ENCODE measurements at regions not wholly inside any gene's neighbourhood (a gene's known extent, or its start where the extent isn't known, plus 50 kb on each side); places are given as distances from the start of the nearest gene placed in this dataset.

DNA sequence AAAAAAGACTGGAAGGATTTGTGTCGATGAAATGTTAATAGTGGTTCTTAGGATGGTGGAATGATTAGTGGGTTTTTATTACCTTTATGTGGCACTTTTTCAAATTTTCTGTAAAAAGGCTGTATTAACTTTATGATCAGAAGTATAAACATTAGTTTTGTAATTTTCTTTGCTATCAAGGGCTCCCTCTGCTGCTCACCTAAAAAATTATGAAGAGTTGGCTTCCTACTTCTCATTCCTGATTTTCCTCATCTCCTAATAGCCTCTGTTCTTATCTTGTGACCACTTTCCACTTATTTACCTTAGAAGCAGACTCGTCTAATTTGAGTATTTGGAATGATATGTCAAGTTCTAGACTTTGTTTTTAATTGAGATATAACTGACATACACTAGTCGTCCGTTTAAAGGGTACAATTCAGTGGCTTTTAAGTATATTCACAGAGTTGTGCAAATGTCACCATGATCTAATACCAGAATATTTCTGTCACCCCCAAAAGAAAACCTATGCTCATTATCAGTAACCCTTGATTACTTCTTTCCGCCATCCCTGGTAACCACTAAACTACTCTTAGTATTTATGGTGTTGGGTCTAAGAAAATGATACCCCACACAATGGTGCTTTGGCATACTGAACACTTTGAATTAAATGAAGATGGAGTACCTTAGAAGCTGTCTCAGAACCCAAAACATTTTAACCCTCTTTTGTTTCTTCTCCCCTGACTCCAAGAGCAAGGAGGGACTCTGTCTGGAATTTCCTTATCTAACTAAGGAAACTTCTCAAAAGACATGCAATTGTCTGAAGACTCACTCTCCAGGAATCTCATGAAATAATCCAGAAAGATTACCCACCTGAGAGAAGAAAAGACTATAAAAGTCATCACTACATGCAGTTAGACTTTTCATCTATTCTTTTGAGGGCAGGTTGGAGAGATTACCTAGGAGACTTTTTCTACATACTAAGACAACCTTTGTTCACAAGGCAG, 311.3 kb downstream of the DLEU7 start:
- DNase-seq (ENCODE audit: low read depth in 2 of 2) = peak; percentile 67 to 69
- TF ChIP-seq, protein P1, sequence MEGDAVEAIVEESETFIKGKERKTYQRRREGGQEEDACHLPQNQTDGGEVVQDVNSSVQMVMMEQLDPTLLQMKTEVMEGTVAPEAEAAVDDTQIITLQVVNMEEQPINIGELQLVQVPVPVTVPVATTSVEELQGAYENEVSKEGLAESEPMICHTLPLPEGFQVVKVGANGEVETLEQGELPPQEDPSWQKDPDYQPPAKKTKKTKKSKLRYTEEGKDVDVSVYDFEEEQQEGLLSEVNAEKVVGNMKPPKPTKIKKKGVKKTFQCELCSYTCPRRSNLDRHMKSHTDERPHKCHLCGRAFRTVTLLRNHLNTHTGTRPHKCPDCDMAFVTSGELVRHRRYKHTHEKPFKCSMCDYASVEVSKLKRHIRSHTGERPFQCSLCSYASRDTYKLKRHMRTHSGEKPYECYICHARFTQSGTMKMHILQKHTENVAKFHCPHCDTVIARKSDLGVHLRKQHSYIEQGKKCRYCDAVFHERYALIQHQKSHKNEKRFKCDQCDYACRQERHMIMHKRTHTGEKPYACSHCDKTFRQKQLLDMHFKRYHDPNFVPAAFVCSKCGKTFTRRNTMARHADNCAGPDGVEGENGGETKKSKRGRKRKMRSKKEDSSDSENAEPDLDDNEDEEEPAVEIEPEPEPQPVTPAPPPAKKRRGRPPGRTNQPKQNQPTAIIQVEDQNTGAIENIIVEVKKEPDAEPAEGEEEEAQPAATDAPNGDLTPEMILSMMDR (IDR thresholded peaks at IDR 0.05; ENCODE audit: low read depth, low read length) = peak; percentile 50
- H3K4me3 ChIP-seq (replicated peaks in 1 of 2; ENCODE audit: low read depth in 2 of 2, low read length in 2 of 2) = no peak overlapping the region

DNA sequence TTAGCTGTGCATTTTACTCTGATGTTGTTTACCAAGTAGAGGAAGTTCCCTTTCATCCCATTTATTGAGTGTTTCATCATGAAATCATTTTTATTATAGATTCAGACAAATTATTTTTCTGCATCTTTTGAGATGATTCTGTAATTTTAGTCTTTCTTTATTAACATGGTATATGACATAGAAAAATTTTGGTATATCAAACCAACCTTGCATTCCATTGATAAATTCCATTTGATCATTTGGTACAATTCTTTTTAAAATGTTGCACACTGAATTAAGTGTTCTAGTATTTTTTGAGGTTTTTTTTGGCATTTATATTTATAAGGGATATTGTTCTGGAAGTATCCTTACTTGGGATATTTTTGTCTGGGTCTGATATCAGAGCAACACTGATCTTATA, 308.4 kb downstream of the DLEU7 start:
- no peak for DNase-seq (ENCODE audit: low read depth in 2 of 2)
- TF ChIP-seq, protein P1 (IDR thresholded peaks at IDR 0.05; ENCODE audit: low read depth, low read length) = no peak
- no peak overlapping the region for H3K4me3 ChIP-seq (replicated peaks in 1 of 2; ENCODE audit: low read depth in 2 of 2, low read length in 2 of 2)

DNA sequence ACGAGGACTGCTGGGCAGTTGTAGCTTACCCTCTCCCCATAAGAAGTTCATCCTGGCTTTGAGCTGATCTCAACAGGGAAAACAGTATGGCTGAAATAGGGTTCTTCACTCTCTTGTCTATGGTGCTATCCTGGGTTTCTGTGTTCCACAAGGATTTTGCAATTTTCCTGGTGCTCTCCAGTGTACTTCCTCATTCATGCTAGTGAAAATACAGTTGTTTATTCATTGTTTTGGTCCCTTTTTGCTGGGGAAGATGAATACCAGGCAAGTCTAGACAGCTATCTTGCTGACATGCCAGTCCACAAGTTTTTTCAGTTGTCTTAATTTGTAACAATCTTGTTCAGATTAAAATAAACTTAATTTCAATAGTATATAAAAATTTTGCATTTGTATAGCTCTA, 306.5 kb downstream of the DLEU7 start:
- TF ChIP-seq, protein P1 (IDR thresholded peaks at IDR 0.05; ENCODE audit: low read depth, low read length) = no peak
- H3K4me3 ChIP-seq (replicated peaks in 1 of 2; ENCODE audit: low read depth in 2 of 2, low read length in 2 of 2) = no peak overlapping the region
- DNase-seq (ENCODE audit: low read depth in 2 of 2) = no peak

DNA sequence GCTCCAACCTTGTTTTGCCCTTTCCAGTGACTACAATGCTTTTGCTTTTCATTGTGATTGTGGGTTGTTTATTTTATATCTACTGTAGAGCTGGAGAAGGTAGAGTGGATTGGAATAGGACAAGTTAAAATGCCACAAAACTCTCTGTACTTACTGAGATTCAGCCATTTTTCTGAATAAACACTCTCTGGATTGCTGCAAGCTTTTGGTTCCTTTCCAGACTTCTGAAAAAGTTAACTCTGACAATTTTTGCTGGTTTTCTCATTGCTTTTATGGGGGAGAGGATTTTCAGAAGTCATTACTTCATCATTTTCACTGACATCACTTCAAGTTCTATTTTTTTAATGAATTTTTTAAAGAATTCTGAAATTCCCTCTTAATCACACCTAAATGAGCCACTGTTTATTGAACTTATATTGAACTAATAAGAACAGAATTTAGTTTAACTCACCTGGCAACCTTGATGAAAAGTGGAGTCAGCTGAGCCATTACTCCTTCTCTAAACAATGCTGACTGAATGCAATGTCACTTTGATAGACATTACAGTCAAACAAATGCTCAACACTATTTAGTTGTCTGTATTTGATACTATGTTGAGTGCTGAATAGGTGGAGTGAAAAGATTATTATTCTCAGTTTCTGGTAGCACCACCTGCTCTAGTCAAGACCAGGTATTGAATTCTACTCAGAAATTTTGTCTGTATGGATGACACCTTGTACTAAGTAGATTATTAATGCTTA, 303.5 kb downstream of the DLEU7 start:
- TF ChIP-seq, protein P1 (IDR thresholded peaks at IDR 0.05; ENCODE audit: low read depth, low read length) = no peak
- no peak overlapping the region for H3K4me3 ChIP-seq (replicated peaks in 1 of 2; ENCODE audit: low read depth in 2 of 2, low read length in 2 of 2)
- peak in 1 of 2 donors; percentile 28 for DNase-seq (ENCODE audit: low read depth in 2 of 2)

DNA sequence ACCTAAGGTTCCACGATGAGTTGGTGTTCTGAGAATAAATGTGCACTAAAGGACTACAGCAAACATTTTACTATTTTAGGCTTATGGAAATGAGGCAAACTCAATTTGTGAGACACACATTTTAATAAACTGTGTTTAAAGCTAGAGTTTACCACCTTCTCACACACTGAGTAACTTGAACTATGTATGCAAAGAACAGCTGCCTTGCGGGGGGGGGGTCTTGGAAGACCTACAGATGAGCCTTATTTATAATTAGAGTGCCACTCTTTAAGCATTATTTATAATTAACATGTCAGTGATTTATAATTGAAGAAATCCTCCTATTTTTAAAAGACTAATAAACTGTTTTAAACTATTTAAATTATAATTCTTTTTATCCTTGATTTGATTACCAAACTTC, 300.4 kb downstream of the DLEU7 start:
- no peak overlapping the region for H3K4me3 ChIP-seq (replicated peaks in 1 of 2; ENCODE audit: low read depth in 2 of 2, low read length in 2 of 2)
- DNase-seq (ENCODE audit: low read depth in 2 of 2) = no peak
- TF ChIP-seq, protein P1 (IDR thresholded peaks at IDR 0.05; ENCODE audit: low read depth, low read length) = no peak

DNA sequence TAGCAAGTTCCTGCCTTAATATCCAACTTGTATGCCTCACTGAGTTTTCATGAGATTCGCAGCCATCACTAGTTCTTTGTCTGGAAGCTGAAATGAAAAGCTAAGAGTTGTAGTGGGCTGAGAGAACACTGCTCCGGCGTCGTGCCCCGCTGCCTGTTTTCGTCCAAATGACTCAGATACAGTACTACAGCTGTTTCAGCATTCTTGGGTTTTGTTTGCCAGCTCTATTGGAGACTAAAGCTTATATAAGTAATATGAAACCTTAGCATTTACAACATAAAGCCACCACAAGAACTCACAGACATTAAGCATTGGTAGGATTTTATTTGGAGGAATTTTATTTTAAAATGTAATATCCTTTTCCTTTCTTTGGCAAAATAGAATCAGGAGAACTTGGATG, 299.7 kb downstream of the DLEU7 start:
- H3K4me3 ChIP-seq (replicated peaks in 1 of 2; ENCODE audit: low read depth in 2 of 2, low read length in 2 of 2) = no peak overlapping the region
- DNase-seq (ENCODE audit: low read depth in 2 of 2) = peak; percentile 74 to 75
- TF ChIP-seq, protein P1 (IDR thresholded peaks at IDR 0.05; ENCODE audit: low read depth, low read length) = no peak
